GM23338 (cell line): ENCODE measurements at regions not wholly inside any gene's neighbourhood (a gene's known extent, or its start where the extent isn't known, plus 50 kb on each side); places are given as distances from the start of the nearest gene placed in this dataset.
A peak's percentile ranks its signal among the peaks of the same experiment; 100 is the strongest.

Experiments
- ATAC-seq: fragments of 200-7000 bp; cut with Tn5 transposase; 3 replicates; pipeline ENCODE4 v1.9.1; 2020
- DNase-seq: peaks from one replicate; pipeline ENCODE4 v3.0.0-alpha.2; 2015; ENCODE audit warnings: low spot score
- H2AFZ ChIP-seq: fragments of 200-600 bp; sonication (generic); 2 replicates; pipeline ENCODE4 v1.8.0; 2016; ENCODE audit warnings: antibody characterized with exemption, mild to moderate bottlenecking, moderate library complexity
- H3F3A ChIP-seq: fragments of 200-600 bp; sonication (generic); replicated peaks from 2 replicates; pipeline ENCODE4 v1.8.0; 2017; ENCODE audit warnings: antibody characterized with exemption, mixed run types, low read depth
- H3K27ac ChIP-seq: fragments of 200-600 bp; sonication (generic); 2 replicates; pipeline ENCODE4 v1.6.1; 2016; ENCODE audit warnings: low read depth
- H3K27me3 ChIP-seq: fragments of 200-600 bp; sonication (generic); 2 replicates; pipeline ENCODE4 v1.8.0; 2016; ENCODE audit warnings: mild to moderate bottlenecking, mixed run types, moderate library complexity; ENCODE audit not compliant: insufficient read depth
- H3K36me3 ChIP-seq: fragments of 200-600 bp; sonication (generic); 2 replicates; pipeline ENCODE4 v1.8.0; 2016; ENCODE audit warnings: mild to moderate bottlenecking; ENCODE audit not compliant: insufficient read depth
- H3K4me1 ChIP-seq: fragments of 200-600 bp; sonication (generic); 2 replicates; pipeline ENCODE4 v1.8.0; 2016; ENCODE audit warnings: mild to moderate bottlenecking, moderate library complexity; ENCODE audit not compliant: insufficient read depth
- H3K4me2 ChIP-seq: fragments of 200-600 bp; sonication (generic); 2 replicates; pipeline ENCODE4 v1.7.1; 2017; ENCODE audit warnings: mixed run types
- H3K4me3 ChIP-seq: fragments of 200-600 bp; sonication (generic); 2 replicates; pipeline ENCODE4 v1.6.1; 2016; ENCODE audit warnings: mixed run types
- H3K79me2 ChIP-seq: fragments of 200-600 bp; sonication (generic); replicated peaks from 2 replicates; pipeline ENCODE4 v1.8.0; 2017; ENCODE audit warnings: mild to moderate bottlenecking; ENCODE audit not compliant: insufficient read depth
- H3K9me2 ChIP-seq: fragments of 200-600 bp; sonication (generic); 2 replicates; pipeline ENCODE4 v1.8.0; 2017; ENCODE audit not compliant: insufficient read depth
- H4K20me1 ChIP-seq: fragments of 200-600 bp; sonication (generic); replicated peaks from 2 replicates; pipeline ENCODE4 v1.8.0; 2017; ENCODE audit warnings: mild to moderate bottlenecking; ENCODE audit not compliant: insufficient read depth
- H3K27ac Mint-ChIP-seq: 2 replicates; pipeline ENCODE4 v1.8.0; 2020; ENCODE audit warnings: inconsistent platforms, mild to moderate bottlenecking, moderate library complexity, mixed read lengths
- H3K27me3 Mint-ChIP-seq: 3 replicates; pipeline ENCODE4 v1.8.0; 2022; ENCODE audit warnings: low read depth, mild to moderate bottlenecking, moderate library complexity, mixed read lengths, inconsistent platforms; ENCODE audit not compliant: insufficient read depth, poor library complexity
- H3K36me3 Mint-ChIP-seq: 3 replicates; pipeline ENCODE4 v1.8.0; 2021; ENCODE audit warnings: low read depth, mild to moderate bottlenecking, inconsistent platforms, moderate library complexity, mixed read lengths
- H3K4me1 Mint-ChIP-seq: 3 replicates; pipeline ENCODE4 v1.8.0; 2020; ENCODE audit warnings: mild to moderate bottlenecking, inconsistent platforms, mixed read lengths
- H3K4me3 Mint-ChIP-seq: 3 replicates; pipeline ENCODE4 v1.8.0; 2021; ENCODE audit warnings: moderate library complexity, mild to moderate bottlenecking, inconsistent platforms, mixed read lengths
- H3K9me3 Mint-ChIP-seq: 3 replicates; pipeline ENCODE4 v1.8.0; 2020; ENCODE audit warnings: moderate library complexity, mild to moderate bottlenecking, inconsistent platforms, mixed read lengths
- CTCF ChIP-seq, 2 experiments: fragments of 200-600 bp in 1 of 2; sonication (generic) in 1 of 2; conservative IDR thresholded peaks; 2 replicates each; pipeline versions ENCODE4 v1.5.1 to v1.6.1; 2016 to 2017; ENCODE audit warnings: antibody characterized with exemption in 2 of 2, low read depth in 2 of 2, mild to moderate bottlenecking in 2 of 2, moderate library complexity in 1 of 2
- ETS1 ChIP-seq: IDR thresholded peaks from 2 replicates; pipeline ENCODE4 v1.6.1; 2016; ENCODE audit warnings: antibody characterized with exemption
- EZH2 ChIP-seq: fragments of 200-600 bp; sonication (generic); IDR thresholded peaks from one replicate; pipeline ENCODE4 v1.8.0; 2017; ENCODE audit warnings: antibody characterized with exemption, mild to moderate bottlenecking, low read depth; ENCODE audit not compliant: unreplicated experiment
- EZH2phosphoT487 ChIP-seq: fragments of 200-600 bp; sonication (generic); IDR thresholded peaks from one replicate; pipeline ENCODE4 v1.8.1; 2018; ENCODE audit warnings: antibody characterized with exemption; ENCODE audit not compliant: unreplicated experiment
- JUNB ChIP-seq: IDR thresholded peaks from one replicate; pipeline ENCODE4 v1.6.1; 2016; ENCODE audit warnings: antibody characterized with exemption; ENCODE audit not compliant: unreplicated experiment
- NANOG ChIP-seq: IDR thresholded peaks from 2 replicates; pipeline ENCODE4 v1.6.1; 2016; ENCODE audit warnings: antibody characterized with exemption, borderline replicate concordance
- POLR2AphosphoS5 ChIP-seq: IDR thresholded peaks from 2 replicates; pipeline ENCODE4 v1.6.1; 2016; ENCODE audit warnings: antibody characterized with exemption, low read depth
- ZNF114 ChIP-seq: fragments of 250-450 bp; sonication (Bioruptor Pico); IDR thresholded peaks from 2 replicates; pipeline ENCODE4 v1.5.0; 2020; ENCODE audit warnings: mild to moderate bottlenecking, moderate library complexity
- ZNF331 ChIP-seq: fragments of 250-450 bp; sonication (Bioruptor Pico); IDR thresholded peaks from 2 replicates; pipeline ENCODE4 v1.5.0; 2020; ENCODE audit warnings: low read depth, mild to moderate bottlenecking, moderate library complexity

GRCh38 chr5:100432741-100433140, 102.4 kb upstream of the FAM174A start:
- Mint-ChIP-seq H3K36me3 (no peaks in the 10 kb centered on the region), H3K4me1 (no peaks in the 10 kb centered on the region), H3K27ac (no peak overlapping the region), H3K27me3 (no peaks in the 10 kb centered on the region), H3K9me3 (no peaks in the 10 kb centered on the region), H3K4me3 (no peak overlapping the region)
- H3K4me3 ChIP-seq = no peak overlapping the region
- no peaks in the 10 kb centered on the region for H3K27me3 ChIP-seq
- ATAC-seq (no peak), DNase-seq (no peak)
- H3K4me1 ChIP-seq = no peaks in the 10 kb centered on the region
- no peak overlapping the region for H2AFZ ChIP-seq
- no peaks in the 10 kb centered on the region for H3K9me2 ChIP-seq
- no peak overlapping the region for H3K4me2 ChIP-seq
- no peaks in the 10 kb centered on the region for H3K36me3 ChIP-seq
- H3K79me2 ChIP-seq = no peaks in the 10 kb centered on the region
- no peaks in the 10 kb centered on the region for H4K20me1 ChIP-seq
- no peak for TF ChIP-seq EZH2phosphoT487
- H3K27ac ChIP-seq = no peak overlapping the region
- H3F3A ChIP-seq = no peaks in the 10 kb centered on the region

- no peak overlapping the region for H3K27ac ChIP-seq
- H3K4me2 ChIP-seq = no peak overlapping the region
- no peaks in the 10 kb centered on the region for H3K27me3 ChIP-seq
- 0 out of 2 replicates have a peak overlapping the region, but pooled peaks have one; percentile 30 for H2AFZ ChIP-seq
- peaks cover 2% of the 10 kb centered on the region; the same call in 1 of the 2 replicates for H3K36me3 ChIP-seq
- no peaks in the 10 kb centered on the region for H3K79me2 ChIP-seq
- H3K36me3 Mint-ChIP-seq = peaks cover 1% of the 10 kb centered on the region; the same call in 2 of the 3 replicates
- no peak overlapping the region for H3K4me3 ChIP-seq
- H4K20me1 ChIP-seq = no peaks in the 10 kb centered on the region
- TF ChIP-seq ZNF331 (no peak), CTCF (conservative IDR thresholded peaks at IDR 0.05; ENCODE audit: low read depth in 2 of 2) (peak; percentile 87 to 89)
- no peaks in the 10 kb centered on the region for H3K9me2 ChIP-seq
- no peaks in the 10 kb centered on the region for H3K4me1 ChIP-seq
- ATAC-seq = peak; percentile 72
- peaks cover 2% of the 10 kb centered on the region; the same call in 2 of the 3 replicates for H3K9me3 Mint-ChIP-seq
- no peaks in the 10 kb centered on the region for H3K4me1 Mint-ChIP-seq
- no peaks in the 10 kb centered on the region for H3F3A ChIP-seq
- peak; percentile 79 for DNase-seq
- no peak overlapping the region; the same call in 1 of the 2 replicates for H3K27ac Mint-ChIP-seq
- H3K27me3 Mint-ChIP-seq = no peaks in the 10 kb centered on the region
- H3K4me3 Mint-ChIP-seq = no peak overlapping the region
Observed at GRCh38 chr5:100430268-100431195, 104.6 kb upstream of the FAM174A start.

GRCh38 chr5:100424787-100425186, 110.4 kb upstream of the FAM174A start:
- H2AFZ ChIP-seq = no peak overlapping the region
- H3K4me2 ChIP-seq = no peak overlapping the region
- Mint-ChIP-seq H3K27ac (no peak overlapping the region), H3K4me3 (no peak overlapping the region), H3K4me1 (no peaks in the 10 kb centered on the region), H3K36me3 (peaks cover 22% of the 10 kb centered on the region), H3K9me3 (peaks cover 24% of the 10 kb centered on the region), H3K27me3 (no peaks in the 10 kb centered on the region)
- H3K27ac ChIP-seq = no peak overlapping the region
- H3K79me2 ChIP-seq = no peaks in the 10 kb centered on the region
- DNase-seq (peak; percentile 29), ATAC-seq (no peak)
- H3K9me2 ChIP-seq = no peaks in the 10 kb centered on the region
- H3F3A ChIP-seq = no peaks in the 10 kb centered on the region
- no peaks in the 10 kb centered on the region for H4K20me1 ChIP-seq
- H3K27me3 ChIP-seq = no peaks in the 10 kb centered on the region
- no peak overlapping the region for H3K4me3 ChIP-seq
- peaks cover 4% of the 10 kb centered on the region; the same call in 1 of the 2 replicates for H3K36me3 ChIP-seq
- H3K4me1 ChIP-seq = no peaks in the 10 kb centered on the region
- TF ChIP-seq EZH2 = no peak
- TF ChIP-seq ZNF114 (CRISPR knock-in tag) = no peak
- TF ChIP-seq EZH2phosphoT487 = no peak
- TF ChIP-seq JUNB = no peak
- no peak for TF ChIP-seq ZNF331
- TF ChIP-seq NANOG = no peak
- no peak for TF ChIP-seq ETS1
- no peak for TF ChIP-seq POLR2AphosphoS5
